ENCODE measurements at regions not wholly inside any gene's neighbourhood (a gene's known extent, or its start where the extent isn't known, plus 50 kb on each side); places are given as distances from the start of the nearest gene placed in this dataset.
"Not testable (repeated sequence)": the region's sequence is repeated elsewhere in the genome, so short reads cannot be mapped to it uniquely, and the experiment has no call there.

- no peak for DNase-seq (ENCODE audit: low read depth)
Measured at GRCh38 chr5:130724658-130725057, 440.4 kb downstream of the HINT1 start.

- DNase-seq (ENCODE audit: low read depth): peak; percentile 43
Measured at GRCh38 chr5:130720355-130720754, 444.7 kb downstream of the HINT1 start.

GRCh38 chr5:130715541-130715940, 449.5 kb downstream of the HINT1 start:
- DNase-seq (ENCODE audit: low read depth): peak; percentile 53

GRCh38 chr5:130714200-130714599, 450.9 kb downstream of the HINT1 start:
- DNase-seq (ENCODE audit: low read depth): no peak

- no peak for DNase-seq (ENCODE audit: low read depth)
Measured at GRCh38 chr5:130712324-130712723, 452.7 kb downstream of the HINT1 start.

- DNase-seq (ENCODE audit: low read depth): peak; percentile 61
Measured at GRCh38 chr5:130710596-130710995, 454.5 kb downstream of the HINT1 start.

- DNase-seq (ENCODE audit: low read depth): no peak
Measured at GRCh38 chr5:130708754-130709153, 456.3 kb downstream of the HINT1 start.

- DNase-seq (ENCODE audit: low read depth): no peak
Measured at GRCh38 chr5:130706696-130707095, 458.4 kb downstream of the HINT1 start.

- no peak for DNase-seq (ENCODE audit: low read depth)
Measured at GRCh38 chr5:130705368-130705767, 459.7 kb downstream of the HINT1 start.

GRCh38 chr5:130693509-130693908, 471.5 kb downstream of the HINT1 start:
- no peak for DNase-seq (ENCODE audit: low read depth)

- DNase-seq (ENCODE audit: low read depth): no peak
Measured at GRCh38 chr5:130692770-130693169, 472.3 kb downstream of the HINT1 start.

- no peak for DNase-seq (ENCODE audit: low read depth)
Measured at GRCh38 chr5:130689831-130690230, 475.2 kb downstream of the HINT1 start.

GRCh38 chr5:130687085-130687733, 477.8 kb downstream of the HINT1 start:
- DNase-seq (ENCODE audit: low read depth): no peak

- no peak for DNase-seq (ENCODE audit: low read depth)
Measured at GRCh38 chr5:130678637-130679036, 486.4 kb downstream of the HINT1 start.

GRCh38 chr5:130666462-130666861, 498.6 kb downstream of the HINT1 start:
- no peak for DNase-seq (ENCODE audit: low read depth)

- peak; percentile 11 for DNase-seq (ENCODE audit: low read depth)
Measured at GRCh38 chr5:130652176-130652575, 512.9 kb downstream of the HINT1 start.

GRCh38 chr5:130651440-130651839, 513.6 kb downstream of the HINT1 start:
- no peak for DNase-seq (ENCODE audit: low read depth)

GRCh38 chr5:130643321-130643720, 521.7 kb downstream of the HINT1 start:
- no peak for DNase-seq (ENCODE audit: low read depth)

GRCh38 chr5:130642461-130642860, 522.6 kb downstream of the HINT1 start:
- no peak for DNase-seq (ENCODE audit: low read depth)

GRCh38 chr5:130627145-130627544, 537.9 kb downstream of the HINT1 start:
- DNase-seq (ENCODE audit: low read depth): no peak

GRCh38 chr5:130624805-130625204, 540.3 kb downstream of the HINT1 start:
- DNase-seq (ENCODE audit: low read depth): no peak

GRCh38 chr5:130616161-130616560, 548.9 kb downstream of the HINT1 start:
- DNase-seq (ENCODE audit: low read depth): no peak

- DNase-seq (ENCODE audit: low read depth): peak; percentile 6
Measured at GRCh38 chr5:130605234-130605633, 559.8 kb downstream of the HINT1 start.

- DNase-seq (ENCODE audit: low read depth): not testable (repeated sequence)
Measured at GRCh38 chr5:130596647-130597046, 568.4 kb downstream of the HINT1 start.

All from renal cortical epithelial cell (primary cell).